ENCODE measurements at regions not wholly inside any gene's neighbourhood (a gene's known extent, or its start where the extent isn't known, plus 50 kb on each side); places are given as distances from the start of the nearest gene placed in this dataset.

GRCh38 chr2:116094196-116094595 is 1651.8 kb downstream of the DPP10 start:
- Histone ChIP-seq H3K9me3 (ENCODE audit: low read depth, low read length, poor library complexity, severe bottlenecking) (peaks cover 49% of the 10 kb centered on the region), H3K4me1 (ENCODE audit: insufficient read depth, low read length, poor library complexity, severe bottlenecking) (no peaks in the 10 kb centered on the region), H3K27me3 (replicated peaks; ENCODE audit: insufficient read depth, low read depth, low read length, poor library complexity) (no peaks in the 10 kb centered on the region), H3K4me3 (ENCODE audit: low read depth, low read length, poor library complexity, severe bottlenecking) (no peak overlapping the region), H3K36me3 (ENCODE audit: insufficient read depth, low read length, poor library complexity, severe bottlenecking) (no peaks in the 10 kb centered on the region), H3K27ac (ENCODE audit: low read depth, low read length, poor library complexity, severe bottlenecking) (no peak overlapping the region)
- CTCF ChIA-PET, result no interaction called here
- POLR2A ChIA-PET (ENCODE audit: low non-redundant PET), result no interaction called here
- no peak for DNase-seq (ENCODE audit: low spot score)
- TF ChIP-seq EZH2 (IDR thresholded peaks at IDR 0.05; ENCODE audit: borderline replicate concordance, low read depth, low read length, poor library complexity, severe bottlenecking), result no peak
- TF ChIP-seq CTCF (conservative IDR thresholded peaks at IDR 0.05; ENCODE audit: low read depth, low read length), result no peak
- intact Hi-C loops (cut with micrococcal nuclease; ENCODE audit: unreplicated experiment), result no loop called here
- BruUV-seq (replicated peaks), result no TSS peak

GRCh38 chr2:116095636-116096035 is 1653.2 kb downstream of the DPP10 start:
- no peak overlapping the region for H3K4me3 ChIP-seq (ENCODE audit: low read depth, low read length, poor library complexity, severe bottlenecking)
- H3K36me3 ChIP-seq (ENCODE audit: insufficient read depth, low read length, poor library complexity, severe bottlenecking), result no peaks in the 10 kb centered on the region
- ChIA-PET POLR2A (ENCODE audit: low non-redundant PET) (no interaction called here), CTCF (no interaction called here)
- no TSS peak for BruUV-seq (replicated peaks)
- TF ChIP-seq CTCF (conservative IDR thresholded peaks at IDR 0.05; ENCODE audit: low read depth, low read length) (no peak), EZH2 (IDR thresholded peaks at IDR 0.05; ENCODE audit: borderline replicate concordance, low read depth, low read length, poor library complexity, severe bottlenecking) (no peak)
- H3K27ac ChIP-seq (ENCODE audit: low read depth, low read length, poor library complexity, severe bottlenecking), result no peak overlapping the region
- no peaks in the 10 kb centered on the region for H3K27me3 ChIP-seq (replicated peaks; ENCODE audit: insufficient read depth, low read depth, low read length, poor library complexity)
- no peak for DNase-seq (ENCODE audit: low spot score)
- H3K4me1 ChIP-seq (ENCODE audit: insufficient read depth, low read length, poor library complexity, severe bottlenecking), result no peaks in the 10 kb centered on the region
- intact Hi-C loops (cut with micrococcal nuclease; ENCODE audit: unreplicated experiment), result no loop called here
- peaks cover 50% of the 10 kb centered on the region for H3K9me3 ChIP-seq (ENCODE audit: low read depth, low read length, poor library complexity, severe bottlenecking)

DNA sequence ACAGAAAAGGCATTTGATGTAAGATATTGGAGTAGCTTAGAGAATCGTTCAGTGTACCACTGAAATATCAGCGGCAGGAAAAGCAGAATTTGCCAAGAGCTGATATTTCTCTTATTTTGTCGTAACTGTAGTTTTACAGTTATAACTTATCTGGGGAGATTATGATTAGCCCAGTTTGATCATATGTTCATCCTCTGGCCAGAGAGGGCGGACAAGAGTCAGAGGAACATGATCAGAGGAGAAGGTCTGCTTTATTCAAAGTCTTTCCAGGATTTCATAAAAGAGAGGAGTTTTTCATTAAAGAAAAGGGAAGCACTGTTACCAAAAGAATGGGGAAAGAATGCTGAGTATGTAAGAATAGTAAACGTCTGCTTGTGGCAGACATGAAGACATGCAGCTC is 1655.6 kb downstream of the DPP10 start:
- H3K27ac ChIP-seq (ENCODE audit: low read depth, low read length, poor library complexity, severe bottlenecking), result no peak overlapping the region
- BruUV-seq (replicated peaks), result no TSS peak
- no peak for DNase-seq (ENCODE audit: low spot score)
- H3K4me1 ChIP-seq (ENCODE audit: insufficient read depth, low read length, poor library complexity, severe bottlenecking), result no peaks in the 10 kb centered on the region
- intact Hi-C loops (cut with micrococcal nuclease; ENCODE audit: unreplicated experiment), result no loop called here
- no peak overlapping the region for H3K4me3 ChIP-seq (ENCODE audit: low read depth, low read length, poor library complexity, severe bottlenecking)
- TF ChIP-seq EZH2 (IDR thresholded peaks at IDR 0.05; ENCODE audit: borderline replicate concordance, low read depth, low read length, poor library complexity, severe bottlenecking) (no peak), CTCF (conservative IDR thresholded peaks at IDR 0.05; ENCODE audit: low read depth, low read length) (no peak)
- no peaks in the 10 kb centered on the region for H3K36me3 ChIP-seq (ENCODE audit: insufficient read depth, low read length, poor library complexity, severe bottlenecking)
- ChIA-PET CTCF (no interaction called here), POLR2A (ENCODE audit: low non-redundant PET) (no interaction called here)
- peaks cover 37% of the 10 kb centered on the region for H3K9me3 ChIP-seq (ENCODE audit: low read depth, low read length, poor library complexity, severe bottlenecking)
- H3K27me3 ChIP-seq (replicated peaks; ENCODE audit: insufficient read depth, low read depth, low read length, poor library complexity), result no peaks in the 10 kb centered on the region
